GM23338 (cell line): ENCODE measurements at regions not wholly inside any gene's neighbourhood (a gene's known extent, or its start where the extent isn't known, plus 50 kb on each side); places are given as distances from the start of the nearest gene placed in this dataset.
"Not testable (repeated sequence)": the region's sequence is repeated elsewhere in the genome, so short reads cannot be mapped to it uniquely, and the experiment has no call there.

ENCODE experiments used
- ATAC-seq: fragments of 200-7000 bp; cut with Tn5 transposase; 3 replicates; pipeline ENCODE4 v1.9.1; 2020
- DNase-seq: peaks from one replicate; pipeline ENCODE4 v3.0.0-alpha.2; 2015; ENCODE audit warnings: low spot score
- H2AFZ ChIP-seq: fragments of 200-600 bp; sonication (generic); 2 replicates; pipeline ENCODE4 v1.8.0; 2016; ENCODE audit warnings: antibody characterized with exemption, mild to moderate bottlenecking, moderate library complexity
- H3F3A ChIP-seq: fragments of 200-600 bp; sonication (generic); replicated peaks from 2 replicates; pipeline ENCODE4 v1.8.0; 2017; ENCODE audit warnings: antibody characterized with exemption, mixed run types, low read depth
- H3K27ac ChIP-seq: fragments of 200-600 bp; sonication (generic); 2 replicates; pipeline ENCODE4 v1.6.1; 2016; ENCODE audit warnings: low read depth
- H3K27me3 ChIP-seq: fragments of 200-600 bp; sonication (generic); 2 replicates; pipeline ENCODE4 v1.8.0; 2016; ENCODE audit warnings: mild to moderate bottlenecking, mixed run types, moderate library complexity; ENCODE audit not compliant: insufficient read depth
- H3K36me3 ChIP-seq: fragments of 200-600 bp; sonication (generic); 2 replicates; pipeline ENCODE4 v1.8.0; 2016; ENCODE audit warnings: mild to moderate bottlenecking; ENCODE audit not compliant: insufficient read depth
- H3K4me1 ChIP-seq: fragments of 200-600 bp; sonication (generic); 2 replicates; pipeline ENCODE4 v1.8.0; 2016; ENCODE audit warnings: mild to moderate bottlenecking, moderate library complexity; ENCODE audit not compliant: insufficient read depth
- H3K4me2 ChIP-seq: fragments of 200-600 bp; sonication (generic); 2 replicates; pipeline ENCODE4 v1.7.1; 2017; ENCODE audit warnings: mixed run types
- H3K4me3 ChIP-seq: fragments of 200-600 bp; sonication (generic); 2 replicates; pipeline ENCODE4 v1.6.1; 2016; ENCODE audit warnings: mixed run types
- H3K79me2 ChIP-seq: fragments of 200-600 bp; sonication (generic); replicated peaks from 2 replicates; pipeline ENCODE4 v1.8.0; 2017; ENCODE audit warnings: mild to moderate bottlenecking; ENCODE audit not compliant: insufficient read depth
- H3K9me2 ChIP-seq: fragments of 200-600 bp; sonication (generic); 2 replicates; pipeline ENCODE4 v1.8.0; 2017; ENCODE audit not compliant: insufficient read depth
- H4K20me1 ChIP-seq: fragments of 200-600 bp; sonication (generic); replicated peaks from 2 replicates; pipeline ENCODE4 v1.8.0; 2017; ENCODE audit warnings: mild to moderate bottlenecking; ENCODE audit not compliant: insufficient read depth
- H3K27ac Mint-ChIP-seq: 2 replicates; pipeline ENCODE4 v1.8.0; 2020; ENCODE audit warnings: inconsistent platforms, mild to moderate bottlenecking, moderate library complexity, mixed read lengths
- H3K27me3 Mint-ChIP-seq: 3 replicates; pipeline ENCODE4 v1.8.0; 2022; ENCODE audit warnings: low read depth, mild to moderate bottlenecking, moderate library complexity, mixed read lengths, inconsistent platforms; ENCODE audit not compliant: insufficient read depth, poor library complexity
- H3K36me3 Mint-ChIP-seq: 3 replicates; pipeline ENCODE4 v1.8.0; 2021; ENCODE audit warnings: low read depth, mild to moderate bottlenecking, inconsistent platforms, moderate library complexity, mixed read lengths
- H3K4me1 Mint-ChIP-seq: 3 replicates; pipeline ENCODE4 v1.8.0; 2020; ENCODE audit warnings: mild to moderate bottlenecking, inconsistent platforms, mixed read lengths
- H3K4me3 Mint-ChIP-seq: 3 replicates; pipeline ENCODE4 v1.8.0; 2021; ENCODE audit warnings: moderate library complexity, mild to moderate bottlenecking, inconsistent platforms, mixed read lengths
- H3K9me3 Mint-ChIP-seq: 3 replicates; pipeline ENCODE4 v1.8.0; 2020; ENCODE audit warnings: moderate library complexity, mild to moderate bottlenecking, inconsistent platforms, mixed read lengths
- CREB1 ChIP-seq: fragments of 250-450 bp; sonication (Bioruptor Pico); IDR thresholded peaks from 2 replicates; pipeline ENCODE4 v1.5.0; 2020; ENCODE audit warnings: low read depth, mild to moderate bottlenecking, moderate library complexity
- NANOG ChIP-seq: IDR thresholded peaks from 2 replicates; pipeline ENCODE4 v1.6.1; 2016; ENCODE audit warnings: antibody characterized with exemption, borderline replicate concordance
- STAT1 ChIP-seq: IDR thresholded peaks from one replicate; pipeline ENCODE4 v1.6.1; 2016; ENCODE audit warnings: antibody characterized with exemption; ENCODE audit not compliant: unreplicated experiment
- ZNF331 ChIP-seq: fragments of 250-450 bp; sonication (Bioruptor Pico); IDR thresholded peaks from 2 replicates; pipeline ENCODE4 v1.5.0; 2020; ENCODE audit warnings: low read depth, mild to moderate bottlenecking, moderate library complexity
- TF ChIP-seq, protein P1 (sequence below): fragments of 250-450 bp; sonication (Bioruptor Pico); IDR thresholded peaks from 2 replicates; pipeline ENCODE4 v1.5.0; 2020; ENCODE audit warnings: mild to moderate bottlenecking, moderate library complexity

- not testable (repeated sequence) for H3K79me2 ChIP-seq, H3K9me3 Mint-ChIP-seq, H3K4me1 Mint-ChIP-seq, ATAC-seq, H2AFZ ChIP-seq, H3K36me3 ChIP-seq, H4K20me1 ChIP-seq, DNase-seq, H3K4me1 ChIP-seq, H3K27me3 Mint-ChIP-seq, H3K27ac ChIP-seq, H3K9me2 ChIP-seq, H3K4me2 ChIP-seq, H3K27ac Mint-ChIP-seq, H3K36me3 Mint-ChIP-seq, H3K4me3 ChIP-seq, H3K27me3 ChIP-seq, H3F3A ChIP-seq, H3K4me3 Mint-ChIP-seq
Observed at GRCh38 chr1:121530026-121530425, 345.3 kb downstream of the SRGAP2C start.

- H3K27me3 ChIP-seq, H2AFZ ChIP-seq, H3K36me3 ChIP-seq, H3K9me2 ChIP-seq, H3K4me1 ChIP-seq, H3K9me3 Mint-ChIP-seq, H3K4me2 ChIP-seq, DNase-seq, H3K4me3 Mint-ChIP-seq, H4K20me1 ChIP-seq, ATAC-seq, H3K4me3 ChIP-seq, H3K27me3 Mint-ChIP-seq, H3K36me3 Mint-ChIP-seq, H3K27ac ChIP-seq, H3K4me1 Mint-ChIP-seq, H3F3A ChIP-seq, H3K27ac Mint-ChIP-seq, H3K79me2 ChIP-seq: not testable (repeated sequence)
Observed at GRCh38 chr1:121531747-121532146, 347.0 kb downstream of the SRGAP2C start.

DNA sequence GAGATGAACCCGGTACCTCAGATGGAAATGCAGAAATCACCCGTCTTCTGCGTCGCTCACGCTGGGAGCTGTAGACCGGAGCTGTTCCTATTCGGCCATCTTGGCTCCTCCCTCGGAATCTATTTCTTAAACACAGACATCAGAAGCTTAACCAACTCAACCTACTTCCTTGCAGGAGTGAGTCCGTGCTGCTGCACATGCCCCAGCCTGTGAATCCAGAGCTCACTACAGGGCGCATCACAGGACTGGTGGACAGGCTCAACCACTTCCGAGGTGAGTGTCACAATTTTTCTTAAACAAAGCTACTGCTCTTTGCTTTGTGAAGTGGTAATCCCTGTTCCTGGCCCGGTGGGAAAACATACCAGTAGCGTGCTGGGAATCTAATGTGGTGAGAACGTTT, 353.4 kb downstream of the SRGAP2C start:
- not testable (repeated sequence) for H3K36me3 Mint-ChIP-seq, H3K4me1 ChIP-seq, H4K20me1 ChIP-seq, H3K9me2 ChIP-seq, H3K9me3 Mint-ChIP-seq, H3F3A ChIP-seq, H3K36me3 ChIP-seq, H3K79me2 ChIP-seq, H3K27me3 ChIP-seq, H3K27me3 Mint-ChIP-seq
- peak overlapping the region; percentile 88; the same call in 1 of the 2 replicates for H3K27ac Mint-ChIP-seq
- Histone ChIP-seq H3K4me2 (peak overlapping the region; percentile 71), H2AFZ (peak overlapping the region; percentile 87; the same call in 1 of the 2 replicates), H3K27ac (peak overlapping the region; percentile 78; the same call in 1 of the 2 replicates), H3K4me3 (peak overlapping the region; percentile 47)
- DNase-seq (peak; percentile 16), ATAC-seq (peak; percentile 27; the same call in 1 of the 3 replicates)
- peaks cover 14% of the 10 kb centered on the region; the same call in 2 of the 3 replicates for H3K4me1 Mint-ChIP-seq
- H3K4me3 Mint-ChIP-seq = peak overlapping the region; percentile 54

DNA sequence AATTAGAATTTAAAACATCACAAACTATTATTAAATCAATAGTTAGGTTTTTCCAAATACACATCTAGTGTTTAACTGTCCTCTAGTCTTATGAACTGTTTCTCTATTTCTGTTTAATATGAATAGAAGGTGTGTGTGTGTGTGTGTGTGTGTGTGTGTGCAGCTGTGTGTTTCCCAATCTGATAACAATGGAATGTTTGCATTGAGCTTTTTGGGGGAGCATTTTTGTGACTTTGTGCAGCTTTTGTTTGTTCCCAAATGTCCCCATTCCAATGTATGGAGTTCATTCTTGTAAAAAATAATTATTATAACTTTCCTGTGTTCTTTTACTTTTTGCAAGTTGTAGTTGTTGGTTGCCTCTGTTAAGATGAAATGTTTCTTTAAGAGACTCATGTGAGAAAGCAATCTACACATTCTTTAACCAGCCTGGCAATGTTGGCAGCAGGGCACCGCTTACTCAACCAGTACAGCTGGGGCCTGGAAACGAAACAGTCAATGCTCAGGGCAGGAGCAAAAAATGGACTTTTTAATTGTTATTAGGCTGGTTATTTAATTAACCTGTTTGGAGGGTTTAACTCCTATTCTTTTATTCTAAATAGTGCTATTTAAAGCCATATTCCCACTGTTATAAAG, 354.3 kb downstream of the SRGAP2C start:
- Histone ChIP-seq H2AFZ (no peak overlapping the region), H3K36me3 (no peaks in the 10 kb centered on the region), H3K27ac (no peak overlapping the region), H3K9me2 (no peaks in the 10 kb centered on the region), H3K4me3 (peak overlapping the region; percentile 47), H3K4me1 (no peaks in the 10 kb centered on the region), H4K20me1 (no peaks in the 10 kb centered on the region), H3F3A (no peaks in the 10 kb centered on the region), H3K4me2 (peak overlapping the region; percentile 71), H3K27me3 (no peaks in the 10 kb centered on the region), H3K79me2 (peaks cover 3% of the 10 kb centered on the region; the same call in 1 of the 2 replicates)
- peaks cover 6% of the 10 kb centered on the region; the same call in 2 of the 3 replicates for H3K36me3 Mint-ChIP-seq
- H3K27ac Mint-ChIP-seq = no peak overlapping the region
- DNase-seq = no peak
- peaks cover 7% of the 10 kb centered on the region; the same call in 2 of the 3 replicates for H3K9me3 Mint-ChIP-seq
- no peak for ATAC-seq
- H3K4me3 Mint-ChIP-seq = peak overlapping the region; percentile 47; the same call in 1 of the 3 replicates
- H3K27me3 Mint-ChIP-seq = no peaks in the 10 kb centered on the region
- peaks cover 17% of the 10 kb centered on the region; the same call in 2 of the 3 replicates for H3K4me1 Mint-ChIP-seq
- TF ChIP-seq ZNF331 (CRISPR knock-in tag) = no peak
- no peak for TF ChIP-seq STAT1
- TF ChIP-seq NANOG = no peak
- TF ChIP-seq CREB1 = no peak
- TF ChIP-seq, protein P1, sequence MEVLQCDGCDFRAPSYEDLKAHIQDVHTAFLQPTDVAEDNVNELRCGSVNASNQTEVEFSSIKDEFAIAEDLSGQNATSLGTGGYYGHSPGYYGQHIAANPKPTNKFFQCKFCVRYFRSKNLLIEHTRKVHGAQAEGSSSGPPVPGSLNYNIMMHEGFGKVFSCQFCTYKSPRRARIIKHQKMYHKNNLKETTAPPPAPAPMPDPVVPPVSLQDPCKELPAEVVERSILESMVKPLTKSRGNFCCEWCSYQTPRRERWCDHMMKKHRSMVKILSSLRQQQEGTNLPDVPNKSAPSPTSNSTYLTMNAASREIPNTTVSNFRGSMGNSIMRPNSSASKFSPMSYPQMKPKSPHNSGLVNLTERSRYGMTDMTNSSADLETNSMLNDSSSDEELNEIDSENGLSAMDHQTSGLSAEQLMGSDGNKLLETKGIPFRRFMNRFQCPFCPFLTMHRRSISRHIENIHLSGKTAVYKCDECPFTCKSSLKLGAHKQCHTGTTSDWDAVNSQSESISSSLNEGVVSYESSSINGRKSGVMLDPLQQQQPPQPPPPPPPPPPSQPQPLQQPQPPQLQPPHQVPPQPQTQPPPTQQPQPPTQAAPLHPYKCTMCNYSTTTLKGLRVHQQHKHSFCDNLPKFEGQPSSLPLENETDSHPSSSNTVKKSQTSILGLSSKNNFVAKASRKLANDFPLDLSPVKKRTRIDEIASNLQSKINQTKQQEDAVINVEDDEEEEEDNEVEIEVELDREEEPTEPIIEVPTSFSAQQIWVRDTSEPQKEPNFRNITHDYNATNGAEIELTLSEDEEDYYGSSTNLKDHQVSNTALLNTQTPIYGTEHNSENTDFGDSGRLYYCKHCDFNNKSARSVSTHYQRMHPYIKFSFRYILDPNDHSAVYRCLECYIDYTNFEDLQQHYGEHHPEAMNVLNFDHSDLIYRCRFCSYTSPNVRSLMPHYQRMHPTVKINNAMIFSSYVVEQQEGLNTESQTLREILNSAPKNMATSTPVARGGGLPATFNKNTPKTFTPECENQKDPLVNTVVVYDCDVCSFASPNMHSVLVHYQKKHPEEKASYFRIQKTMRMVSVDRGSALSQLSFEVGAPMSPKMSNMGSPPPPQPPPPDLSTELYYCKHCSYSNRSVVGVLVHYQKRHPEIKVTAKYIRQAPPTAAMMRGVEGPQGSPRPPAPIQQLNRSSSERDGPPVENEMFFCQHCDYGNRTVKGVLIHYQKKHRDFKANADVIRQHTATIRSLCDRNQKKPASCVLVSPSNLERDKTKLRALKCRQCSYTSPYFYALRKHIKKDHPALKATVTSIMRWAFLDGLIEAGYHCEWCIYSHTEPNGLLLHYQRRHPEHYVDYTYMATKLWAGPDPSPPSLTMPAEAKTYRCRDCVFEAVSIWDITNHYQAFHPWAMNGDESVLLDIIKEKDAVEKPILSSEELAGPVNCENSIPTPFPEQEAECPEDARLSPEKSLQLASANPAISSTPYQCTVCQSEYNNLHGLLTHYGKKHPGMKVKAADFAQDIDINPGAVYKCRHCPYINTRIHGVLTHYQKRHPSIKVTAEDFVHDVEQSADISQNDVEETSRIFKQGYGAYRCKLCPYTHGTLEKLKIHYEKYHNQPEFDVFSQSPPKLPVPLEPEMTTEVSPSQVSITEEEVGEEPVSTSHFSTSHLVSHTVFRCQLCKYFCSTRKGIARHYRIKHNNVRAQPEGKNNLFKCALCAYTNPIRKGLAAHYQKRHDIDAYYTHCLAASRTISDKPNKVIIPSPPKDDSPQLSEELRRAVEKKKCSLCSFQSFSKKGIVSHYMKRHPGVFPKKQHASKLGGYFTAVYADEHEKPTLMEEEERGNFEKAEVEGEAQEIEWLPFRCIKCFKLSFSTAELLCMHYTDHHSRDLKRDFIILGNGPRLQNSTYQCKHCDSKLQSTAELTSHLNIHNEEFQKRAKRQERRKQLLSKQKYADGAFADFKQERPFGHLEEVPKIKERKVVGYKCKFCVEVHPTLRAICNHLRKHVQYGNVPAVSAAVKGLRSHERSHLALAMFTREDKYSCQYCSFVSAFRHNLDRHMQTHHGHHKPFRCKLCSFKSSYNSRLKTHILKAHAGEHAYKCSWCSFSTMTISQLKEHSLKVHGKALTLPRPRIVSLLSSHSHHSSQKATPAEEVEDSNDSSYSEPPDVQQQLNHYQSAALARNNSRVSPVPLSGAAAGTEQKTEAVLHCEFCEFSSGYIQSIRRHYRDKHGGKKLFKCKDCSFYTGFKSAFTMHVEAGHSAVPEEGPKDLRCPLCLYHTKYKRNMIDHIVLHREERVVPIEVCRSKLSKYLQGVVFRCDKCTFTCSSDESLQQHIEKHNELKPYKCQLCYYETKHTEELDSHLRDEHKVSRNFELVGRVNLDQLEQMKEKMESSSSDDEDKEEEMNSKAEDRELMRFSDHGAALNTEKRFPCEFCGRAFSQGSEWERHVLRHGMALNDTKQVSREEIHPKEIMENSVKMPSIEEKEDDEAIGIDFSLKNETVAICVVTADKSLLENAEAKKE (CRISPR knock-in tag) = no peak
